A549 (cell line): ENCODE measurements at regions not wholly inside any gene's neighbourhood (a gene's known extent, or its start where the extent isn't known, plus 50 kb on each side); places are given as distances from the start of the nearest gene placed in this dataset.
A peak's percentile ranks its signal among the peaks of the same experiment; 100 is the strongest.

Source experiments
- ATAC-seq, 2 experiments: fragments of 200-7000 bp in 1 of 2; fragments of >200 bp in 1 of 2; cut with Nextera tagmentation in 1 of 2; cut with Tn5 transposase in 1 of 2; 3 replicates each; pipeline versions ENCODE4 v1.8.0 to v1.9.1; 2018 to 2020; ENCODE audit warnings: mild to moderate bottlenecking in 1 of 2, moderate library complexity in 1 of 2
- CTCF ChIA-PET: fragments of 300-600 bp; sonication (Branson Sonifier 250); formaldehyde crosslinking; extraction: SDS; loops from one replicate; lab custom pipeline; 2021; ENCODE audit warnings: antibody characterized with exemption, inconsistent platforms; lab: Yijun Ruan, JAX
- POLR2A ChIA-PET: fragments of 350-600 bp; formaldehyde crosslinking; extraction: SDS; loops from one replicate; lab custom pipeline; 2021; ENCODE audit warnings: antibody characterized with exemption, inconsistent platforms; lab: Yijun Ruan, JAX
- DNase-seq, 2 experiments: peaks; one replicate each; pipeline versions ENCODE4 v3.0.0 to v3.0.0-alpha.2; 2011 to 2016; ENCODE audit warnings: low read depth in 1 of 2, low spot score in 1 of 2
- FAIRE-seq: peaks from 2 replicates; lab custom pipeline; 2011; peaks lifted over from hg19 to GRCh38; lab: Jason Lieb, UNC
- H3K27ac ChIP-seq, 2 experiments: fragments of >200 bp; sonication (Bioruptor Twin); formaldehyde crosslinking; 3 replicates each; pipeline ENCODE4 v1.5.1; 2016 to 2017
- H3K4me1 ChIP-seq: fragments of >200 bp; sonication (Bioruptor Twin); formaldehyde crosslinking; 3 replicates; pipeline ENCODE4 v1.6.1; 2016
- H3K4me2 ChIP-seq: fragments of >200 bp; sonication (Bioruptor Twin); formaldehyde crosslinking; 3 replicates; pipeline ENCODE4 v1.6.1; 2016
- H3K4me3 ChIP-seq: fragments of >200 bp; sonication (Bioruptor Twin); formaldehyde crosslinking; 3 replicates; pipeline ENCODE4 v1.5.1; 2016
- H3K9me3 ChIP-seq: fragments of >200 bp; sonication (Bioruptor Twin); formaldehyde crosslinking; 3 replicates; pipeline ENCODE4 v1.6.1; 2016
- CBX2 ChIP-seq: fragments of 200-600 bp; sonication (generic); IDR thresholded peaks from 2 replicates; pipeline ENCODE4 v1.6.1; 2016; ENCODE audit warnings: low read depth, mild to moderate bottlenecking, borderline replicate concordance
- CBX8 ChIP-seq: fragments of 200-600 bp; sonication (generic); IDR thresholded peaks from 2 replicates; pipeline ENCODE4 v1.6.1; 2016
- CTCF ChIP-seq: fragments of >200 bp; sonication (Bioruptor Twin); formaldehyde crosslinking; IDR thresholded peaks from 3 replicates; pipeline ENCODE4 v1.5.1; 2016
- EHF ChIP-seq: fragments of 250-450 bp; sonication (Bioruptor Pico); IDR thresholded peaks from 2 replicates; pipeline ENCODE4 v1.5.0; 2020; ENCODE audit warnings: mild to moderate bottlenecking
- EHMT2 ChIP-seq: fragments of 200-600 bp; sonication (generic); IDR thresholded peaks from 2 replicates; pipeline ENCODE4 v1.6.1; 2016; ENCODE audit warnings: antibody characterized with exemption, low read depth, mild to moderate bottlenecking, moderate library complexity
- GATA3 ChIP-seq: IDR thresholded peaks from 2 replicates; pipeline ENCODE4 v1.6.1; 2012; ENCODE audit warnings: borderline replicate concordance
- HOXB13 ChIP-seq: fragments of 250-450 bp; sonication (Bioruptor Pico); IDR thresholded peaks from 2 replicates; pipeline ENCODE4 v1.5.0; 2020; ENCODE audit warnings: low read depth, mild to moderate bottlenecking, moderate library complexity
- JUNB ChIP-seq: fragments of >200 bp; sonication (Bioruptor Twin); formaldehyde crosslinking; IDR thresholded peaks from 2 replicates; pipeline ENCODE4 v1.6.1; 2016
- KDM5A ChIP-seq: fragments of 200-600 bp; sonication (generic); IDR thresholded peaks from 2 replicates; pipeline ENCODE4 v1.6.1; 2016; ENCODE audit warnings: antibody characterized with exemption, mild to moderate bottlenecking
- MAFK ChIP-seq: fragments of 450-650 bp; IDR thresholded peaks from 2 replicates; pipeline ENCODE4 v1.6.1; 2014; ENCODE audit not compliant: partially characterized antibody
- MYC ChIP-seq: IDR thresholded peaks from 2 replicates; pipeline ENCODE4 v1.6.1; 2012; ENCODE audit warnings: mild to moderate bottlenecking, inconsistent platforms, low read length, improper control_type of control experiment, borderline replicate concordance
- PHF8 ChIP-seq: fragments of 200-600 bp; sonication (generic); IDR thresholded peaks from 2 replicates; pipeline ENCODE4 v1.6.1; 2016; ENCODE audit warnings: low read depth, mild to moderate bottlenecking, antibody characterized with exemption, moderate library complexity, borderline replicate concordance
- RCOR1 ChIP-seq: fragments of 150-350 bp; IDR thresholded peaks from 2 replicates; pipeline ENCODE4 v1.6.1; 2014; ENCODE audit warnings: antibody characterized with exemption, low read length, low read depth
- RFX5 ChIP-seq: fragments of 450-650 bp; IDR thresholded peaks from 2 replicates; pipeline ENCODE4 v1.7.1; 2014; ENCODE audit warnings: antibody characterized with exemption, mild to moderate bottlenecking, moderate library complexity
- SREBF2 ChIP-seq: fragments of 450-650 bp; IDR thresholded peaks from 2 replicates; pipeline ENCODE4 v1.6.1; 2014; ENCODE audit warnings: mild to moderate bottlenecking, moderate library complexity
- TFCP2L1 ChIP-seq: fragments of 250-450 bp; sonication (Bioruptor Pico); IDR thresholded peaks from 2 replicates; pipeline ENCODE4 v1.5.0; 2021; ENCODE audit warnings: mild to moderate bottlenecking
- TP53 ChIP-seq: fragments of 250-450 bp; sonication (Bioruptor Pico); IDR thresholded peaks from 2 replicates; pipeline ENCODE4 v1.5.0; 2021; ENCODE audit warnings: mild to moderate bottlenecking, moderate library complexity
- ZC3H11A ChIP-seq: fragments of 450-650 bp; IDR thresholded peaks from 2 replicates; pipeline ENCODE4 v1.6.1; 2014; ENCODE audit warnings: antibody characterized with exemption, mild to moderate bottlenecking
- ZSCAN20 ChIP-seq: fragments of 250-450 bp; sonication (Bioruptor Pico); IDR thresholded peaks from 2 replicates; pipeline ENCODE4 v1.8.0; 2022; ENCODE audit warnings: mild to moderate bottlenecking, moderate library complexity
- WGBS: methylation state at CpG from one replicate; pipeline ENCODE4 v1.1.6; 2017; ENCODE audit errors: missing lambda C conversion rate; 5-methylcytosine and 5-hydroxymethylcytosine counted together
- TF ChIP-seq, protein P1 (sequence below): fragments of 200-600 bp; sonication (generic); IDR thresholded peaks from 2 replicates; pipeline ENCODE4 v1.6.1; 2016; ENCODE audit warnings: antibody characterized with exemption, mild to moderate bottlenecking, moderate library complexity
- TF ChIP-seq, protein P2 (sequence below): fragments of 450-650 bp; IDR thresholded peaks from 2 replicates; pipeline ENCODE4 v1.6.1; 2014; ENCODE audit warnings: antibody characterized with exemption

DNA sequence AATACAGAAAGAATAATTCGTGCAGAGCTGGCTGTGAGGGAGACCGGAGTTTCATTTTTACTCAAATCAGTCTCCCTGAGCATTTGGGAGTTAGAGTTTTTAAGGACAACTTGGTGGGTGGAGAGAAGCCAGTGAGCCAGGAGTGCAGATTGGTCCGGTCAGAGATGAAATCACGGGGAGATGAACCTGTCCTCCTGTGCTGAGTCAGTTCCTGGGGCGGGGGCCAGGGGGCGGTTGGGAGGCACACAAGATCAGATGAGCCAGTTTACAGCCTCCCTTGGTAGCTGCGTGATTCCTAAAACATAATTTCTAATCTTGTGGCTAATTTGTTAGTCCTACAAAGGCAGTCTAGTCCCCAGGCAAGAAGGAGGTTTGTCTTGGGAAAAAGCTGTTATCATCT, 1267.9 kb downstream of the AMY1C start:
- FAIRE-seq (no peak), ATAC-seq (no peak), DNase-seq (no peak)
- ChIA-PET POLR2A (no interaction called here), CTCF (interaction anchor here (0.5 kb wide), 1 partner anchor 1958 kb away, joined by 3 read pairs; no protein-coding TSS in a partner anchor)
- Histone ChIP-seq H3K9me3 (no peaks in the 10 kb centered on the region), H3K4me3 (no peak overlapping the region), H3K27ac (no peak overlapping the region), H3K4me2 (no peak overlapping the region), H3K4me1 (no peaks in the 10 kb centered on the region)
- WGBS: 2% methylated on average over 6 of the region's 7 CpGs
- no peak for TF ChIP-seq MYC
- no peak for TF ChIP-seq ZC3H11A
- TF ChIP-seq HOXB13 (CRISPR knock-in tag): no peak
- TF ChIP-seq, protein P1, sequence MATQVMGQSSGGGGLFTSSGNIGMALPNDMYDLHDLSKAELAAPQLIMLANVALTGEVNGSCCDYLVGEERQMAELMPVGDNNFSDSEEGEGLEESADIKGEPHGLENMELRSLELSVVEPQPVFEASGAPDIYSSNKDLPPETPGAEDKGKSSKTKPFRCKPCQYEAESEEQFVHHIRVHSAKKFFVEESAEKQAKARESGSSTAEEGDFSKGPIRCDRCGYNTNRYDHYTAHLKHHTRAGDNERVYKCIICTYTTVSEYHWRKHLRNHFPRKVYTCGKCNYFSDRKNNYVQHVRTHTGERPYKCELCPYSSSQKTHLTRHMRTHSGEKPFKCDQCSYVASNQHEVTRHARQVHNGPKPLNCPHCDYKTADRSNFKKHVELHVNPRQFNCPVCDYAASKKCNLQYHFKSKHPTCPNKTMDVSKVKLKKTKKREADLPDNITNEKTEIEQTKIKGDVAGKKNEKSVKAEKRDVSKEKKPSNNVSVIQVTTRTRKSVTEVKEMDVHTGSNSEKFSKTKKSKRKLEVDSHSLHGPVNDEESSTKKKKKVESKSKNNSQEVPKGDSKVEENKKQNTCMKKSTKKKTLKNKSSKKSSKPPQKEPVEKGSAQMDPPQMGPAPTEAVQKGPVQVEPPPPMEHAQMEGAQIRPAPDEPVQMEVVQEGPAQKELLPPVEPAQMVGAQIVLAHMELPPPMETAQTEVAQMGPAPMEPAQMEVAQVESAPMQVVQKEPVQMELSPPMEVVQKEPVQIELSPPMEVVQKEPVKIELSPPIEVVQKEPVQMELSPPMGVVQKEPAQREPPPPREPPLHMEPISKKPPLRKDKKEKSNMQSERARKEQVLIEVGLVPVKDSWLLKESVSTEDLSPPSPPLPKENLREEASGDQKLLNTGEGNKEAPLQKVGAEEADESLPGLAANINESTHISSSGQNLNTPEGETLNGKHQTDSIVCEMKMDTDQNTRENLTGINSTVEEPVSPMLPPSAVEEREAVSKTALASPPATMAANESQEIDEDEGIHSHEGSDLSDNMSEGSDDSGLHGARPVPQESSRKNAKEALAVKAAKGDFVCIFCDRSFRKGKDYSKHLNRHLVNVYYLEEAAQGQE: no peak
- no peak for TF ChIP-seq CTCF
- no peak for TF ChIP-seq JUNB
- TF ChIP-seq RFX5: no peak
- TF ChIP-seq RCOR1: no peak
- no peak for TF ChIP-seq EHMT2

DNA sequence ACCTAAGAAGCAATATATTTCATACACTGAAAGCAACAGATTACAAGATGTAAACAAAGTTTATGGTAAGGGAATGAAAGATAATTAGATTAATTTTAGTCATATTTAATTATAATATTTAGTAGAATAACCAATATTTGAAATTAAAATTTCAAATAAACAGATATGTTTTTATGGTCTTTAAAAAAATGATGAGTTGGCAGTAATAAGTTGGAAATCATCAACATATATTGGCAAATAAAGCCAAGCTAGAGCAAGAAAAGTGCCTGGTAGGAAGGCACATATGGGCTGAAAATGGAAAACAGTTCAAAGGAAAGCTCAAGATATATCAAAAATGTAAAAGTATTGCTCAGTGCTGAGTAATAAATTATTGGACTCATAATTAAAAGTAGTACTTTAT, 1274.0 kb downstream of the AMY1C start:
- H3K27ac ChIP-seq: no peak overlapping the region
- DNase-seq (no peak), FAIRE-seq (no peak), ATAC-seq (no peak)
- POLR2A ChIA-PET: no interaction called here
- TF ChIP-seq MAFK: peak; percentile 70
- TF ChIP-seq, protein P2, sequence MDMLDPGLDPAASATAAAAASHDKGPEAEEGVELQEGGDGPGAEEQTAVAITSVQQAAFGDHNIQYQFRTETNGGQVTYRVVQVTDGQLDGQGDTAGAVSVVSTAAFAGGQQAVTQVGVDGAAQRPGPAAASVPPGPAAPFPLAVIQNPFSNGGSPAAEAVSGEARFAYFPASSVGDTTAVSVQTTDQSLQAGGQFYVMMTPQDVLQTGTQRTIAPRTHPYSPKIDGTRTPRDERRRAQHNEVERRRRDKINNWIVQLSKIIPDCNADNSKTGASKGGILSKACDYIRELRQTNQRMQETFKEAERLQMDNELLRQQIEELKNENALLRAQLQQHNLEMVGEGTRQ: no peak
- TF ChIP-seq, all 56 proteins: peak for 1
- CTCF ChIA-PET: no interaction called here
- Histone ChIP-seq H3K9me3 (no peaks in the 10 kb centered on the region), H3K4me1 (no peaks in the 10 kb centered on the region), H3K4me2 (no peak overlapping the region), H3K4me3 (no peak overlapping the region)

DNA sequence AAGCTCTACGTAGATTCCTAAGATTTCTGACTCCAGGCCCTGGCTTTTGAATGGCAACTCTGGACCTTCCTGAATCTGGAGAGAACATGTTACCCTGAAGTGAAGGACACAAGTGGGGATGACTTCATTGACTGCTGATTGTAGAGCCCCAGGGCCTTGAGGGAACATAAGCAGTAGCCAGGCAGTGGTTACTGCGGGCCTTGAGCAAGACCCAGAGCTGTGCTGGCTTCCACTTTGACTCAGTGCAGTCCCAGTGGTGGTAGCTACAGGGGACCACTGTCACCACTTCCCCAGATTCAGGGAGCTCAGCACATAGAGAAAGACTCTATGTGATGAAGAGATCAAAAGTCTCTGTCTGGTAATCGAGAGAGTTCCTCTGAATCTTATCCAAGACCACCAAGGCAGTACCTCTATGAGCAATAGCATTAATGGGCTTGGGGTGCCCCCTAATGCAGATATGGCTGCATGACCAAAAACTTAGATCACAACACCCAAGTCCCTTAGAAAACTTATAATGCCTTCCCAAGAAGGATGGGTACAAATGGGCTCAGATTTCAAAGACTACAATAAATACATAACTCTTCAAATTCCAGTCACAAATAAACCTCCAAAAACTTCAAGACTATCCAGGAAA, 1278.3 kb downstream of the AMY1C start:
- Histone ChIP-seq H3K9me3 (no peaks in the 10 kb centered on the region), H3K4me3 (no peak overlapping the region), H3K4me2 (no peak overlapping the region), H3K27ac (no peak overlapping the region), H3K4me1 (no peaks in the 10 kb centered on the region)
- ATAC-seq: no peak
- no peak for DNase-seq
- no peak for FAIRE-seq
- WGBS: 14% methylated on average over 1 of the region's 3 CpGs
- POLR2A ChIA-PET: no interaction called here
- TF ChIP-seq, protein P2: no peak
- TF ChIP-seq EHF (CRISPR knock-in tag) (no peak), CBX8 (no peak), SREBF2 (no peak), ZSCAN20 (CRISPR knock-in tag) (no peak), KDM5A (no peak), TFCP2L1 (no peak), GATA3 (no peak), PHF8 (no peak), CBX2 (no peak), TP53 (CRISPR knock-in tag) (no peak)
- TF ChIP-seq, protein P1: no peak
- CTCF ChIA-PET: no interaction called here
